Right cardiac atrium (tissue), 5 donors: ENCODE measurements at regions not wholly inside any gene's neighbourhood (a gene's known extent, or its start where the extent isn't known, plus 50 kb on each side); places are given as distances from the start of the nearest gene placed in this dataset.
"Not testable (repeated sequence)": the region's sequence is repeated elsewhere in the genome, so short reads cannot be mapped to it uniquely, and the experiment has no call there.

Source experiments
- ATAC-seq, 2 donors: fragments of 200-7000 bp; cut with Tn5 transposase; one replicate each; pipeline versions ENCODE4 v1.8.0 to v1.9.1; 2020; ENCODE audit warnings: moderate library complexity in 2 of 2, mild to moderate bottlenecking in 1 of 2
- DNase-seq, 3 donors: peaks; one replicate each; pipeline ENCODE4 v3.0.0-alpha.2; 2020
- H3K27ac ChIP-seq: one replicate; pipeline ENCODE4 v1.5.1; 2013; ENCODE audit warnings: mild to moderate bottlenecking, low read length, control low read depth, moderate library complexity
- H3K27me3 ChIP-seq: one replicate; pipeline ENCODE4 v1.6.1; 2013; ENCODE audit not compliant: control insufficient read depth, insufficient read depth
- H3K4me1 ChIP-seq: one replicate; pipeline ENCODE4 v1.6.1; 2013; ENCODE audit warnings: low read length; ENCODE audit not compliant: control insufficient read depth, insufficient read depth
- H3K4me3 ChIP-seq: one replicate; pipeline ENCODE4 v1.5.1; 2013; ENCODE audit warnings: low read length, control low read depth
- H3K9me3 ChIP-seq: one replicate; pipeline ENCODE4 v1.6.1; 2013; ENCODE audit warnings: low read length; ENCODE audit not compliant: control insufficient read depth
- WGBS: extraction: QIAGEN DNeasy Blood & Tissue Kit; methylation state at CpG from one replicate; pipeline ENCODE4 v1.1.7; 2013; 5-methylcytosine and 5-hydroxymethylcytosine counted together
- intact Hi-C, 4 donors: fragments of 100-400 bp; cut with DNase I; formaldehyde crosslinking; loops; one replicate each; pipeline versions ENCODE4 v1.11.0 to v1.14.0; 2022 to 2023
- donor health status: healthy with polysubstance abuse.
- donor health status: DM: no; HTN: yes; CAD: no.
- donor health status: DM: no; HTN: no; CAD: no.
- donor health status: DM: no; HTN: yes; CAD: no; lungs with severe emphysema.
- donor health status: DM: yes; HTN: yes; CAD: no.

DNA sequence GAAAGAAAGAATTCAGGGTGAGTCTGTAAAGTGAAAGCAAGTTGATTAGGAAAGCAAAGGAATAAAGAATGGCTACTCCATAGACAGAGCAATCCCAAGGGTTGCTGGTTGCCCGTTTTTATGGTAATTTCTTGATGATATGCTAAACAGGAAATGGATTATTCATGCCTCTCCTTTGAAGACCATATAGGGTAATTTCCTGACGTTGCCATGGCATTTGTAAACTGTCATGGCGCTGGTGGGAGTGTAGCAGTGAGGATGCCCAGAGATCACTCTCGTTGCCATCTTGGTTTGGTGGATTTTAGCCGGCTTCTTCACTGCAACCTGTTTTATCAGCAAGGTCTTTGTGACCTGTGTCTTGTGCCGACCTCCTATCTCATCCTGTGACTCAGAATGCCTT lies 287.4 kb upstream of the ERCC4 start:
- WGBS: 58% methylated on average over 6 of the region's 6 CpGs
- not testable (repeated sequence) for ATAC-seq

DNA sequence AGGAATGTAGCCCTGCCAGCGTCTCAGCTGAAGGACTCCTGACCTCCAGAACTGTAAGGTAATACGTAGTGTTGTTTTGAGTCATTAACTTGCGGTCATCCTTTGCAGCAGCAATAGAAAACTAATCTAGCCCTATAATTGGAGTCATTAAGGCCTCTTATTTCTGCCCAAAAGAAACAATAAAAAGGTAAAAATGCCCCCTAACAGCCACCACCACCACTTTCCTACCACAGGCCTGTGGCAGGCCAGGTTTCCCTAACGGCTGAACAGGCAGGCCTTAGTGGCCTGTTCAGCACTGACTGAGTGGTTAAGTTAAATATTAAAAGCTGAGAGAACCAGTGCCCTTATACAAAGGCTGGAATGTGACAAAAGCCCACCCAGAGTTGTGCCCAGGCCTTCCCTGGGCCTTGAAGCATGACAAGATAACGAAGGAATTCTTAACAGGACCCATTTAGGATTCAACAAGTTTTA lies 286.5 kb upstream of the ERCC4 start:
- Histone ChIP-seq H3K4me3 (no peak overlapping the region), H3K4me1 (no peaks in the 10 kb centered on the region), H3K9me3 (peaks cover 2% of the 10 kb centered on the region), H3K27ac (no peak overlapping the region), H3K27me3 (no peaks in the 10 kb centered on the region)
- intact Hi-C loops: no loop called here
- DNase-seq (no peak), ATAC-seq (no peak)
- 65% methylated on average over 5 of the region's 5 CpGs for WGBS

More for the DNA sequence above, 287.4 kb upstream of the ERCC4 start:
- H3K9me3 ChIP-seq, DNase-seq, H3K4me1 ChIP-seq, H3K4me3 ChIP-seq, intact Hi-C loops, H3K27ac ChIP-seq, H3K27me3 ChIP-seq: not testable (repeated sequence)

DNA sequence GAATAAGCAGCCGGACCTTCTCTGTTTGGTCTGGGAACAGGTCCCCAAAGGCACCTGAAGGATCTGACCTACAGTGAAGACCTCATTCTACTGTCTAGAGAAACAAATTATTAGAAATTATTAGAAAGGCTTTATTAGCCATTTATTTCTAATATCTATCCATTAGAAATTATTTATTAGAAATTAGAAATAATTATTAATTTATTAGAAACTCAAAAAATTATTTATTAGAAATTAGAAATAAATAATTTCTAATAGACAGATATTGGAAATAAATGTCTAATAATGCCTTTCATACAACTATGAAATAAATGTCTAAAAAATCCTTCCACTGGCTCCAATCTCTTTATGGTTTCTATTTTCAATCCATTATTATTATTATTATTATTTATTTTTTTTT lies 285.7 kb upstream of the ERCC4 start:
- no peaks in the 10 kb centered on the region for H3K27me3 ChIP-seq
- WGBS: 85% methylated on average over 1 of the region's 1 CpG
- ATAC-seq (no peak), DNase-seq (no peak)
- peaks cover 2% of the 10 kb centered on the region for H3K9me3 ChIP-seq
- no peaks in the 10 kb centered on the region for H3K4me1 ChIP-seq
- no peak overlapping the region for H3K27ac ChIP-seq
- intact Hi-C loops: no loop called here
- no peak overlapping the region for H3K4me3 ChIP-seq

DNA sequence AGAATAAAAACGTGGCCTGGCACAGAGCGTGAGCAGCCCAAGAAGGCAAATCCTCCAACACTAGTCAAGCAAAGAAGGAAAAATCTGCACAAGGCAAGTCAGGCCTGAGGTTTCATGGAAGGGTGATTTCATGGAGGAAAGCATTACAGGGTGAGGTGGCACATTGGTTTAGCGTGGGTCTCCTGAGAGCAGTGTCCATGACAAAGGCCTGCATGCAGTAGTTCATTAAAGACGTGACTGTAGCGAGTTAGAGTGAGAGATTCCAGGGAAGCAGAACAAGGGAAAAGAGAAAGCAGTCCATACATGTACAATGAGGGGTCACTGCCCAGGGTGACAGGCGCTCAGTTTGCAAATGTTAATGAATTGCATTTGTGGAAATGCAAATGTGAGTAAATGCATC lies 285.0 kb upstream of the ERCC4 start:
- intact Hi-C loops: no loop called here
- WGBS: 84% methylated on average over 6 of the region's 6 CpGs
- ATAC-seq (no peak), DNase-seq (no peak)
- no peaks in the 10 kb centered on the region for H3K27me3 ChIP-seq
- H3K4me3 ChIP-seq: no peak overlapping the region
- no peaks in the 10 kb centered on the region for H3K4me1 ChIP-seq
- H3K9me3 ChIP-seq: peaks cover 2% of the 10 kb centered on the region
- no peak overlapping the region for H3K27ac ChIP-seq

DNA sequence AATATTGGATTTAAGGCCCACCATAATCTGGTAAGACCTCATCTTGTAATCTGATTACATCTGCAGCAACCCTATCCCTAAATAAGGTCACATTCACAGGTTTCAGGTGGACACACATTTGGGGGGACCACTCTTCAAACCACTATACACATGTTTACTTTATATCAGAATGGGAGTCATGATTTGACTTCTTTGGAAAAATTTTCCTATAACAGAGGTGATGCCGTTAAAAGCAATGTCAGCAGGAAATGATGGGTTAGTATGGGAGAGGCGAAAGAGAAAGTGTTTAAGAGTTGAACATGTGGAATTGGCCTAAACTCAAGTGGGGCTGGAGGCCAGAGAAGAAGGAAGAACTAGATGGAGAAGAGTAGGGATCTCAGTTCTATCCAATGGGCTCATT lies 281.7 kb upstream of the ERCC4 start:
- H3K27ac ChIP-seq: no peak overlapping the region
- DNase-seq: no peak
- H3K4me3 ChIP-seq: no peak overlapping the region
- H3K4me1 ChIP-seq: no peaks in the 10 kb centered on the region
- H3K27me3 ChIP-seq: no peaks in the 10 kb centered on the region
- WGBS: 82% methylated on average over 2 of the region's 2 CpGs
- intact Hi-C loops: no loop called here
- peaks cover under 1% of the 10 kb centered on the region for H3K9me3 ChIP-seq
- no peak for ATAC-seq

DNA sequence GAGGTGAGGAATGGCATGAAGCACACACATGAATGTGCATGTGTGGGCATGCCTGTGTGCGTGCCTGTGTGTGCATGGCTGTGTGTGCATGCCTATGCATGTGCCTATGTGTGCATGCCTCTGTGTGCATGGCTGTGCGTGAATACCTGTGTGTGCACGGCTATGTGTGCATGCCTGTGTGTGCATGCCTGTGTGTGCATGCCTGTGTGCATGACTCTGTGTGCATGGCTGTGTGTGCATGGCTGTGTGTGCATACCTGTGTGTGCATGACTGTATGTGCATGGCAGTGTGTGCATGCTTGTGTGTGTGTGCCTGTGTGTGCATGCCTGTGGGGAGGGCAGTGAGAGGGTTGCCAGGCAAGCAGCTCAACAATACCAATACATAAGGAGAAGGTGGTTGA lies 276.5 kb upstream of the ERCC4 start:
- no peak overlapping the region for H3K27ac ChIP-seq
- no peaks in the 10 kb centered on the region for H3K9me3 ChIP-seq
- intact Hi-C loops: no loop called here
- no peaks in the 10 kb centered on the region for H3K27me3 ChIP-seq
- no peaks in the 10 kb centered on the region for H3K4me1 ChIP-seq
- H3K4me3 ChIP-seq: no peak overlapping the region
- ATAC-seq (no peak), DNase-seq (no peak)
- WGBS: 83% methylated on average over 3 of the region's 3 CpGs

DNA sequence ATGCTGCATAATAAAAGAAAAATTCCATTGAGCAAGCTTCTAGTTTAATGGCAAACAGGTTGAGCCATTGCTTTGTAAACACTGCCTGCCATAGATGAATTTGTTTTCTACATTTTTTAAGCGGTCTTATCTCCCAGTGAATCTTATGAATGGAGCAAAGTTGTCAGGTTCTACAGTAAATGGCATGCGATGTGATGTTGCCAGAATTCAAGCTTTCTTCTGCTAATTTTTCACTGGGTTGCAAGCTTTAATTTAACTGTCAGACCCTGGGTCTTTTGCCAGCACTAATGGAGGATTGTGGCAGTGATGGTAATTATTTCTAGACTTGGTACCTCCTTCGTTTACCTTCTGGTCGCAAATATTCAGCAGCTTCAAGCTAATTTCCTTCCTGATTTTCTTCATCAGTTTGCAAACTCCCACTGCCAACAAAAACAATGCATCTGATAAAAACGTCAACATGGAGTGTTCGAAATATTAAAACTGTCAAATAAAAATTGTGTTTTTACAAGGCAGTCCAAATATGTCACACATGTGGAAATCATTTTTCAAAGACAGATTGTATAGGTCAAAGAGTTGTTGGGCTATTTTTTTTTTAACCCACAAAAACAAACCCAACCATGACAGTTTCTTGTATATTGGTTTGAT lies 274.2 kb upstream of the ERCC4 start:
- 35% methylated on average over 6 of the region's 6 CpGs for WGBS

DNA sequence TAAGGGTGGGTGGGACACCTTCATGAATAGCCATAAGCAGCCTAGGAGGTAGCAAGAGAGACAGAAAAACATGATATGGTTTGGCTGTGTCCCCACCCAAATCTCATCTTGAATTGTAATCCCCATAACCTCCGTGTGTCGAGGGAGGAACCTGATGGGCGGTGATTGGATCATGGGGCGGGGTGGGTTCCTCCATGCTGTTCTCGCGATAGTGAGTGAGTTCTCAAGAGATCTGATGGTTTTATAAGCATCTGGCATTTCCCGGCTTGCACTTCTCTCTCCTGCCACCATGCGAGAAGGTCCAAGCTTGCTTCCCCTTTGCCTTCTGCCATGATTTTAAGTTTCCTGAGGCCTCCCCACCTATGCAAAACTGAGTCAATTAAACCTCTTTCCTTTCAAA lies 259.1 kb upstream of the ERCC4 start:
- intact Hi-C loops: no loop called here
- Histone ChIP-seq H3K9me3 (no peaks in the 10 kb centered on the region), H3K27ac (no peak overlapping the region), H3K4me3 (no peak overlapping the region), H3K4me1 (no peaks in the 10 kb centered on the region), H3K27me3 (no peaks in the 10 kb centered on the region)
- ATAC-seq (no peak), DNase-seq (no peak)
- 88% methylated on average over 8 of the region's 8 CpGs for WGBS

More for the DNA sequence above, 274.2 kb upstream of the ERCC4 start:
- no peaks in the 10 kb centered on the region for H3K27me3 ChIP-seq
- DNase-seq (no peak), ATAC-seq (no peak)
- intact Hi-C loops: no loop called here
- H3K4me1 ChIP-seq: no peaks in the 10 kb centered on the region
- H3K4me3 ChIP-seq: no peak overlapping the region
- no peaks in the 10 kb centered on the region for H3K9me3 ChIP-seq
- H3K27ac ChIP-seq: no peak overlapping the region

DNA sequence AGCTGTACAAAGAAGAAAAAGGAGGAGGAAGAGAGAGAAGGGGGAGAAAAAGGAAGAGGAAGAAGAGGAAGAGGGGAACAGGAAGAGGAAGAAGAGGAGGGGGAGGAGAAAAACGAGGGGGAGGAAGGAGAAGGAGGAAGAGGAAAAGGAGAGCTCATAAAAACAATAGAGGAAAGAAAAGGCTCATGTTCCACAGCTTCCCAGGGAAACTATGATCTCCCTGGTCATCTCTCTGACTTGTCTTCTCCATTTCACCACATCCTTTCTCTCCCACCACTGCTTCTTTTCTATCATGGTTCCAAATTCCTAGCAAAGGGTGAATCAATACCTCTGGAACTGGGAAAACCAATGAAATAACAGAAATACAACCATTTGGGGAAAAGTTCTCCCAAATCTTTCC lies 254.1 kb upstream of the ERCC4 start:
- Histone ChIP-seq H3K27me3 (no peaks in the 10 kb centered on the region), H3K27ac (no peak overlapping the region), H3K9me3 (no peaks in the 10 kb centered on the region), H3K4me1 (no peaks in the 10 kb centered on the region), H3K4me3 (no peak overlapping the region)
- intact Hi-C loops: no loop called here
- 14% methylated on average over 1 of the region's 1 CpG for WGBS
- DNase-seq (no peak), ATAC-seq (no peak)

DNA sequence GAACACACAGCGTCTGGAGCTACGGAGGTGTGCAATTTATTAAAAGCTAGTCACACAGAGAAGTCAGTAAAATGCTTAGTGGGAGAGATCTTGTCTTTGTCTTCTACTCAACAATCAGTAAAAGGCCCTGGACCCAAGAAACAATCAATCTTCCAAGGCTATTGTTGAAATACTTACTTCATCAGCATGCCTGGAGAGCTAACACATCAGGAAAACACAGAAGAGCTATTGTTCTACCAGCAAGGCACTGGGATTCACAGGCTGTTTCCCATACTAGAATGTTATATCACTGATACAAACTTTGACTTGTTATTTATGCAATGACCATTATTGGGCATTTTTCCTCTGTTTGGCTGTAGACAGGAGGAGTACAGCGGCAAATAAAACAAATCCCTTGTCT lies 247.8 kb upstream of the ERCC4 start:
- no peaks in the 10 kb centered on the region for H3K4me1 ChIP-seq
- no peak overlapping the region for H3K27ac ChIP-seq
- WGBS: 72% methylated on average over 3 of the region's 3 CpGs
- ATAC-seq: no peak
- H3K9me3 ChIP-seq: no peaks in the 10 kb centered on the region
- DNase-seq: no peak
- no peak overlapping the region for H3K4me3 ChIP-seq
- H3K27me3 ChIP-seq: no peaks in the 10 kb centered on the region
- intact Hi-C loops: no loop called here

DNA sequence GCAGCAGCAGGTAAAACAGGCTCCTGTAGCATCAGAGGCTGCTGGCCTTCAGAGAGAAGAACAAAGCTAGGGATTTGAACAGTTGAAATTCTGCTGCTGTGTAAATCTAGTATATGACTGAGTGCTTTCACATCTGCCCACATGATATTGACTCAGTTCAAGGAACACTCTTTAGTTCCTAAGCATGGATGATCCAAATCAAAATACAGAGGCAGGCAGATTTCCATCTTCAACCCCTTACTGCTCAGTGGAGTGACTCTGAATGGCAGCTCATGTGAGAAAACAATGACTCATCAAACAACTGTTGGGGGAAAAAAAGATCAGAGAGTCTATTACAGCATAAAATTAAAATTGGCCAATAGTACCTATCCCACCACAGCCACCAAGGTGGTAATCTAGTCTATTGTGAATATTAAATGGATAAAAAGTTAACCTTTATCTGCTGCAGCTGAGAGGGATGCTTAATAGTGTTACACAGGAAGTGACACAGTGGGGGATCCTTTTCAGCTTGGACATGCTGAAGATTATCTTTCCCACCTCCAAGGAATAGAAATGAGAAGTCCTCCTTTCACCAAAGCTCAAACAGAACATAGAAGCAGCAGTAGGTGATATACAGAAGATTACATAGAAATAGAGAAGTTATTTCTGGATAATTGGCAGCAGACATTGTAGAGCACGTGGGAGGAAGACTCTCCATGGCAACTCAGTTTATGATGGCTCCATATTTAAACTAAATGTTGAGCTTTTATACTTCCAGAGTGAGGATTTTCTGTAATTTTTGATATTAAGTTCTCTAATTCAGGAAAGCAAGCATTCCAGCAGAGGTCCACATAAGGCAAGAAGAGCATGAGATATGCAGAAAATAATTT lies 239.7 kb upstream of the ERCC4 start:
- intact Hi-C loops: no loop called here
- ATAC-seq: no peak
- DNase-seq: no peak
- 42% methylated on average over 1 of the region's 1 CpG for WGBS
- no peak overlapping the region for H3K27ac ChIP-seq
- no peaks in the 10 kb centered on the region for H3K27me3 ChIP-seq
- no peaks in the 10 kb centered on the region for H3K4me1 ChIP-seq
- H3K4me3 ChIP-seq: no peak overlapping the region
- no peaks in the 10 kb centered on the region for H3K9me3 ChIP-seq
